Adrenal gland (tissue), 9 donors: ENCODE measurements at regions not wholly inside any gene's neighbourhood (a gene's known extent, or its start where the extent isn't known, plus 50 kb on each side); places are given as distances from the start of the nearest gene placed in this dataset.

ENCODE experiments used
- DNase-seq, 7 donors: peaks; one replicate each; pipeline ENCODE4 v3.0.0-alpha.2; 2019 to 2020
- H3K27ac ChIP-seq, 5 donors: fragments of 200-600 bp; sonication (generic) in 4 of 5; 1 replicate in 3 of 5; 2 replicates in 2 of 5; pipeline versions ENCODE4 v1.5.1 to v1.8.0; 2016 to 2020; ENCODE audit warnings: mild to moderate bottlenecking in 1 of 5
- H3K27me3 ChIP-seq: fragments of 200-600 bp; 2 replicates; pipeline ENCODE4 v1.8.0; 2021
- H3K36me3 ChIP-seq, 2 donors: fragments of 200-600 bp; replicated peaks in 1 of 2; 1 replicate in 1 of 2; 2 replicates in 1 of 2; pipeline versions ENCODE4 v1.5.1 to v1.8.0; 2018 to 2022
- H3K4me1 ChIP-seq, 2 donors: fragments of 200-600 bp; replicated peaks in 1 of 2; 1 replicate in 1 of 2; 2 replicates in 1 of 2; pipeline versions ENCODE4 v1.5.1 to v1.8.0; 2018 to 2021
- H3K4me3 ChIP-seq, 4 donors: fragments of 200-600 bp; sonication (generic) in 3 of 4; one replicate each; pipeline ENCODE4 v1.5.1; 2016 to 2018
- H3K9me3 ChIP-seq, 3 donors: fragments of 200-600 bp; sonication (generic) in 1 of 3; replicated peaks in 1 of 3; 1 replicate in 2 of 3; 2 replicates in 1 of 3; pipeline versions ENCODE4 v1.5.1 to v1.8.0; 2016 to 2021
- POLR2A ChIP-seq, 2 donors: fragments of 450-650 bp; IDR thresholded peaks; one replicate each; pipeline ENCODE4 v1.6.1; 2017; ENCODE audit warnings: antibody characterized with exemption in 2 of 2, mild to moderate bottlenecking in 2 of 2, moderate library complexity in 1 of 2
- WGBS, 4 donors: extraction: QIAGEN DNeasy Blood & Tissue Kit in 2 of 4; methylation state at CpG; one replicate each; pipeline versions ENCODE4 v1.1.5 to v1.1.7; 2013 to 2017; 5-methylcytosine and 5-hydroxymethylcytosine counted together
- intact Hi-C, 2 donors: fragments of 100-400 bp; cut with DNase I; formaldehyde crosslinking; loops; one replicate each; pipeline versions ENCODE4 v1.14.1 to v1.15.0; 2022 to 2023
- TF ChIP-seq, protein P1 (sequence below), 6 experiments: fragments of 450-650 bp in 4 of 6; fragments of 200-600 bp in 2 of 6; sonication (generic) in 1 of 6; IDR thresholded peaks; 1 replicate in 5 of 6; 2 replicates in 1 of 6; pipeline versions ENCODE4 v1.5.1 to v1.8.0; 2016 to 2021; ENCODE audit warnings: antibody characterized with exemption in 6 of 6, mild to moderate bottlenecking in 2 of 6, moderate library complexity in 1 of 6
- donor health status: healthy with polysubstance abuse.
- donor health status: Bipolar disorder and iron deficiency.
- donor health status: DM: yes; HTN: yes; CAD: no.
- donor health status: DM: no; HTN: no; CAD: no.
- donor health status: DM: no; HTN: no; CAD: no.

GRCh38 chr4:170721812-170722373 lies 632.1 kb upstream of the AADAT start:
- TF ChIP-seq, protein P1, sequence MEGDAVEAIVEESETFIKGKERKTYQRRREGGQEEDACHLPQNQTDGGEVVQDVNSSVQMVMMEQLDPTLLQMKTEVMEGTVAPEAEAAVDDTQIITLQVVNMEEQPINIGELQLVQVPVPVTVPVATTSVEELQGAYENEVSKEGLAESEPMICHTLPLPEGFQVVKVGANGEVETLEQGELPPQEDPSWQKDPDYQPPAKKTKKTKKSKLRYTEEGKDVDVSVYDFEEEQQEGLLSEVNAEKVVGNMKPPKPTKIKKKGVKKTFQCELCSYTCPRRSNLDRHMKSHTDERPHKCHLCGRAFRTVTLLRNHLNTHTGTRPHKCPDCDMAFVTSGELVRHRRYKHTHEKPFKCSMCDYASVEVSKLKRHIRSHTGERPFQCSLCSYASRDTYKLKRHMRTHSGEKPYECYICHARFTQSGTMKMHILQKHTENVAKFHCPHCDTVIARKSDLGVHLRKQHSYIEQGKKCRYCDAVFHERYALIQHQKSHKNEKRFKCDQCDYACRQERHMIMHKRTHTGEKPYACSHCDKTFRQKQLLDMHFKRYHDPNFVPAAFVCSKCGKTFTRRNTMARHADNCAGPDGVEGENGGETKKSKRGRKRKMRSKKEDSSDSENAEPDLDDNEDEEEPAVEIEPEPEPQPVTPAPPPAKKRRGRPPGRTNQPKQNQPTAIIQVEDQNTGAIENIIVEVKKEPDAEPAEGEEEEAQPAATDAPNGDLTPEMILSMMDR (IDR thresholded peaks at IDR 0.05), result no peak
- TF ChIP-seq POLR2A (IDR thresholded peaks at IDR 0.05), result no peak
- WGBS, 4 donors, result 53 to 79% (median 75%) methylated on average over 1 of the region's 1 CpG
- H3K27ac ChIP-seq, result no peak overlapping the region
- intact Hi-C loops, result no loop called here
- no peak for DNase-seq
- H3K27me3 ChIP-seq, result no peaks in the 10 kb centered on the region
- H3K4me1 ChIP-seq, result no peaks in the 10 kb centered on the region
- H3K9me3 ChIP-seq, result no peaks in the 10 kb centered on the region
- H3K4me3 ChIP-seq, result no peak overlapping the region
- H3K36me3 ChIP-seq, result no peaks in the 10 kb centered on the region

- TF ChIP-seq, protein P1 (IDR thresholded peaks at IDR 0.05), result no peak
- TF ChIP-seq POLR2A (IDR thresholded peaks at IDR 0.05), result no peak
- no peak overlapping the region for H3K4me3 ChIP-seq
- intact Hi-C loops, result no loop called here
- H3K9me3 ChIP-seq, result no peaks in the 10 kb centered on the region
- H3K36me3 ChIP-seq, result no peaks in the 10 kb centered on the region
- 62 to 76% (median 67%) methylated on average over 1 of the region's 1 CpG for WGBS, 4 donors
- no peak overlapping the region for H3K27ac ChIP-seq
- no peaks in the 10 kb centered on the region for H3K27me3 ChIP-seq
- H3K4me1 ChIP-seq, result no peaks in the 10 kb centered on the region
- no peak for DNase-seq
Observed at GRCh38 chr4:170716868-170717267, 627.1 kb upstream of the AADAT start.

DNA sequence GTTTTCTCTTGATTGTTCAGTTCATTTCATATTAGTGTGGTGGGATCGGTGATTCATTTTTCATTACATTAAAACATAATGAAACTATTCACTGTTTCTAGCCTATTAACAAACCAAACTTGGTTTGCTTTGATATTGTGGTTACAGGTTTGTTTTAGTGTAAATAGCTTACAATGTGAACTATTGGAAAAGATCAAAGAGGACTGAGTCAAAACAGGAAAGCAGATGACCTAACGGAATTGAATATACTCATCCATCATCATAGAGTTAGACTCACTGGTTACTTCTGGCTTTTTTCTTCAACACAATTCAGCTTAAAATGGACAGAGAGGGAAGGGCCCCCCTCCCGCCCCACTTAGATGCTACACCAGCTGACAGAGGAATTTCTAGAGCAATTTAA lies 616.2 kb upstream of the AADAT start:
- intact Hi-C loops, result no loop called here
- H3K27ac ChIP-seq, result no peak overlapping the region
- no peaks in the 10 kb centered on the region for H3K9me3 ChIP-seq
- H3K27me3 ChIP-seq, result no peaks in the 10 kb centered on the region
- no peaks in the 10 kb centered on the region for H3K36me3 ChIP-seq
- DNase-seq, result no peak
- no peaks in the 10 kb centered on the region for H3K4me1 ChIP-seq
- TF ChIP-seq POLR2A (IDR thresholded peaks at IDR 0.05), result no peak
- TF ChIP-seq, protein P1 (IDR thresholded peaks at IDR 0.05), result no peak
- WGBS, 4 donors, result 72 to 82% (median 75%) methylated on average over 3 of the region's 3 CpGs
- H3K4me3 ChIP-seq, result no peak overlapping the region

DNA sequence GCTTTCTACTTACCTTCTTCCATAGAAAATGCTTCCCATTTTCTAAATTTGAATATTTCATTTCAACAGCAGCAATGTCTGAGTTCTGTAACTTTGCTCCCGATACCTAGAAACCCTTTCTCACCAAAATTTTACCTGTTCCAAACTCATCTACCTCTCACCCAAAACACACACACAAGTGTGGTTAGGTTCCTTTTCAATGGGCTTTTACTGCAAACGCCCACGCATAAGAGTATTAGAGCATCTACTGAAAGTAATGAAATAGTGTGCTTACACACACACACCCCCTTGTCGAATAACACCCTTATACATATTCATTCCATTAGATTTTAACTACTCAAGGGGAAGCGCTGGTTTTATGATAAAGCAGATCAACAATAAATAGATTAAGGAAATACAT lies 610.3 kb upstream of the AADAT start:
- 80 to 90% (median 85%) methylated on average over 5 of the region's 5 CpGs for WGBS, 4 donors
- intact Hi-C loops, result no loop called here
- Histone ChIP-seq H3K4me1 (no peaks in the 10 kb centered on the region), H3K4me3 (no peak overlapping the region), H3K27me3 (no peaks in the 10 kb centered on the region), H3K9me3 (no peaks in the 10 kb centered on the region), H3K36me3 (no peaks in the 10 kb centered on the region), H3K27ac (no peak overlapping the region)
- DNase-seq, result no peak
- TF ChIP-seq POLR2A (IDR thresholded peaks at IDR 0.05), result no peak
- TF ChIP-seq, protein P1 (IDR thresholded peaks at IDR 0.05), result no peak
